HG03469 (cell line): ENCODE measurements at regions not wholly inside any gene's neighbourhood (a gene's known extent, or its start where the extent isn't known, plus 50 kb on each side); places are given as distances from the start of the nearest gene placed in this dataset.
"Not testable (repeated sequence)": the region's sequence is repeated elsewhere in the genome, so short reads cannot be mapped to it uniquely, and the experiment has no call there.

Source experiments
- ATAC-seq: cut with Tn5 transposase; IDR thresholded peaks from one replicate; pipeline ENCODE4 v1.9.1; 2021; ENCODE audit warnings: mild to moderate bottlenecking, moderate library complexity, moderate number of reproducible peaks; ENCODE audit not compliant: unreplicated experiment

DNA sequence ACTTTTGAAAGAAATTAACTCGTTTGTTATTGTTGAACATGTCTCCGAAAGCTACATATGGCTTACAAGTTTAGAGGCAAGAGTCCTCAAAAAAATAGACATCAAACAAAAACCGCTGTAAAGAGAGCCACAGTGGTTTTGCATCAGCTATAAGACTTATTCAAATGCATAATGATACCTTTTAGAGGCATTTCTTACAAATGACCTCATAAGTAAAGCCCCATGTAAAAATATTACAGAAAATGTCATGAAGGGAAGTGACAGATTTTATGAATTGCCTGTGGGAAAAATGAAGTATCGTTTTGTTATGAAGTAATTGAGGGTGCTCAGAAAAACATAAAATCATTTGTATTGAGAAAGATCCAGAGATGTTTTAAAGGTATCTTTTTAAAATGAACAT, 598.0 kb downstream of the NXPH1 start:
- ATAC-seq, result no peak

GRCh38 chr7:9036080-9036479, 602.7 kb downstream of the NXPH1 start:
- no peak for ATAC-seq

- ATAC-seq, result no peak
Measured at GRCh38 chr7:9071160-9071762, 637.9 kb downstream of the NXPH1 start.

- not testable (repeated sequence) for ATAC-seq
Measured at GRCh38 chr7:9075774-9076173, 642.4 kb downstream of the NXPH1 start.

DNA sequence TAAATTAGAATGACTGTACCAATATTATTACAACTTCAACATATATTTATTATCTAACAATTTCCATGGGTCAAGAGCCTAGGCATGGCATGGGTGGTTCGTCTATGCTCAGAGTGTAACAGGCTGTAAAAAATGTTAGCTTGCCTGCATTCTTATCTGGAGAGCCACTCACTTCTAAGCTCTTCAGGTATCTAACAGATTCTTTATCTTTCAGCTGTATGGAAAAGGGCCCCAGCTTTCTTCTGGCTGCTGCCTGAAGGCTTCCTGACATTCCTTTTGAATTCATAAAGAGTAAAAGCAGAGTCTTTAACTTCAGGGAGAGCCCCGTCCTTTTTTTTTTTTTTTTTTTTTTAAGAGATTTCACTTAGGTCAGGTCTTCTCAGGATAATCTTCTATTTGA, 648.8 kb downstream of the NXPH1 start:
- no peak for ATAC-seq

DNA sequence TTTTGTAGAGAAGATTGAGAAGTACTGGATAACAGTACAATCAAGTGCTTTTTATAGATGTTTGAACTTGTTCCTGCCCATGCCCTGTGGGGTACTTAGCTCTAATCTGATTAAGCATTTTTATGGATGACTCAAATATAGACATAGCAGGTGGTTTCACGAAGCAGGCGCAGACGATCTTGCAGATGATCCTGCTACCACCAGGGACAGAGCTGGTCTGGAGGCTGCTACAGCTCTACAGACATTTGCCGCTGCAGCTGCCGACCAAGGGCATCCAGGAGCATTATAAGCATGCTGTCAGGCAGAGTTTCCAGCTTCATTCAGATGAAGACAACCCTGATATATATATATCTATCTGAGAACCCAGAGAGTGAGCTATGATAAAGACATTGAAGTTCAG, 650.4 kb downstream of the NXPH1 start:
- no peak for ATAC-seq

- ATAC-seq, result no peak
Measured at GRCh38 chr7:9091282-9091681, 657.9 kb downstream of the NXPH1 start.

- no peak for ATAC-seq
Measured at GRCh38 chr7:9097565-9098060, 664.2 kb downstream of the NXPH1 start.

DNA sequence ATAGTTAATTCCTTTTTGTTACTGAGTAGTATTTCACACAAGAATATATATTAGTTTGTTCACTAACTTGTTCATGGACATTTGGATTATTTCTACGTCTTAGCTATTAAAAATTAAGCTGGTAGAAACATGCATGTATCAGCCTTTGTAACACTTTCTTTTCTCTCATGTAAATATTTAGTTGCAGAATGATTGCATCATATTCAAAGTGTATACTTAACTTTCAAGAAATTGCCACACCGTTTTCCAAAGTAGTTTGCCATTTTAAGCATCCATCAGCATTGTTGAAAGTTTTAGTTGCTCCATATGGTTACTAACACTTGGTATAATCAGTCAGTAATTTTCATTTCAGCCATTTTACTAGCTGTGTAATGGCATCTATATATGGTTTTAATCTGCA, 666.9 kb downstream of the NXPH1 start:
- no peak for ATAC-seq

DNA sequence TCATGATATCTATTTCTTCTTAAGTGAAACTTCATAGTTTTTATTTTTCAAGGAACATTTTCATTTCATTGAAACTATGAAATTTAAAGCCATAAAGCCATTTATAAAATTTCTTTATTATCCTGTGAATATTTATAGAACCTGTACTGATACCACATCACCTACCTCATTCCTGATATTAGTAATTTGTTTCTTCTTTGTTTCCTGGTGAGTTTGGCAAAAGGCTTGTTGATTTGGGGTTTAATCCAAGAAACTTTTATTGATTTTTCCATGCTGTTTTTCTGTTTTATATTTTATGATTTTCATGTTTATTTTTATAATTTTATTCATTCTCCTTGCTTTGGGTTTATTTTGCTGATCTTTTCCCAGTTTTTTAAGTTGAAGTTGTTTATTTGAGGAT, 669.4 kb downstream of the NXPH1 start:
- no peak for ATAC-seq

- no peak for ATAC-seq
Measured at GRCh38 chr7:9106747-9107146, 673.3 kb downstream of the NXPH1 start.

DNA sequence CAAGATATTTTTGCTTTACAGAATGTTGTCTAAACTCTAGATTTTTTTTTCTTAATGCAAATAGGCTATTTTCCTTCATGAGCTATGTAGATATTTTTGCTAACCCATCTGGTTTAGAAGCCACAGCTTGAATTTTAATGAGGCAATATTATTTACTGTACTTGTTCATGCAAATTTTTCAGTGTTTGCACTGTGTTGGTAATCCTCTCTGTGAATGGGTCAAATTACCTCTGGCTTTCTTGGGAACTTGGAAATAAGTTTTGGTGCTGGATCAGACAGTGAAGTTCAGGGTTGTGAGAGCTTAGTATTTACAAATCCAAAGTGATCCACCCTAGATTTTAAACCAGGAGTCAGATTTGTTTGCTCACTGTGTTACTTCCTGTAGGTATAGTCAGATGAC, 686.9 kb downstream of the NXPH1 start:
- no peak for ATAC-seq

- ATAC-seq, result no peak
Measured at GRCh38 chr7:9124320-9124719, 690.9 kb downstream of the NXPH1 start.

DNA sequence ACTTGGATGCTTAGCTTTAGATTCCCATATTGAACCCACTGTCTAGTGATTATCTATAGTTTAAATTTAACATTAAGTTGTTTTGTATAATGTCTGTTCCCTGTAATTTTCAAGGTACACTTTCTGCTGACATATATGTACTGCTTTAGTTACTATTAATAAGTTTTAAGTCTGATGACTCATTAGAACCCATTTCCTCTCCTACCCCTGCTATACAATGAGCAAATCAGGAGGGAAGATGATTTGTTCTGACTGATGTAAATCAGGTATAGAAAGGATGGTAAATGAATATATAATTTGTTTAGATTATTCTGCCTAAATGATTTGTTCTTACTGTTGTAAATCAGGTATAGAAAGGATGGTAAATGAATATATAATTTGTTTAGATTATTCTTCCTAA, 691.8 kb downstream of the NXPH1 start:
- no peak for ATAC-seq

GRCh38 chr7:9127901-9128300, 694.5 kb downstream of the NXPH1 start:
- no peak for ATAC-seq

GRCh38 chr7:9148687-9149086, 715.3 kb downstream of the NXPH1 start:
- ATAC-seq, result no peak

GRCh38 chr7:9149499-9150082, 716.2 kb downstream of the NXPH1 start:
- ATAC-seq, result no peak

DNA sequence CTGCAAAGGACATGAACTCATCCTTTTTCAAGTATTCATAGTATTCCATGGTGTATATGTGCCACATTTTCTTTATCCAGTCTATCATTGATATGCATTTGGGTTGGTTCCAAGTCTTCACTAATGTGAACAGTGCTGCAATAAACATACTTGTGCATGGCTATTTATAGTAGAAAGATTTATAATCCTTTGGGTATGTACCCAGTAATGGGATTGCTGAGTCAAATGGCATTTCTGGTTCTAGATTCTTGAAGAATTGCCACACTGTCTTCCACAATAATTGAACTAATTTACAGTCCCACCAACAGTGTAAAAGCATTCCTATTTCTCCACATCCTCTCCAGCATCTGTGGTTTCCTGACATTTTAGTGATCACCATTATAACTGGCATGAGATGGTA, 730.3 kb downstream of the NXPH1 start:
- not testable (repeated sequence) for ATAC-seq

DNA sequence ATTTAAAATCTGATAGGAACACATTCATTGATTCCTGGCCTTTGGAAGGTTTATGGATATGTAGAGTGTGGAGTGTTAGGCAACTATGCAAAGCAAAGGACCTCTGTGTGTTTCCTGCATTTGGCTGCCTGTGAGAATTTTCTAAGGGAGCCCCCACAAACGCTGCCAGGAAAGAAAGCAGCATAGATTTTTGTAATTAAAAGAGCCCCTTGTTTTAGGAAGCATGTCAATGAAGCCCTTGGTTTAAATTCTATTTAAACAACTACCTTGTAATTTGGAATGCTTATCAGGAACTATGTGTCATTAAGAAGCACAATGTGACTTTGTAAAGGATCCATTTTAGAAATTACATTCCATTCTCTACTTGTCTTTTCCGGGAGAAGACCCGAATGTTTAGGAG, 742.5 kb downstream of the NXPH1 start:
- no peak for ATAC-seq

DNA sequence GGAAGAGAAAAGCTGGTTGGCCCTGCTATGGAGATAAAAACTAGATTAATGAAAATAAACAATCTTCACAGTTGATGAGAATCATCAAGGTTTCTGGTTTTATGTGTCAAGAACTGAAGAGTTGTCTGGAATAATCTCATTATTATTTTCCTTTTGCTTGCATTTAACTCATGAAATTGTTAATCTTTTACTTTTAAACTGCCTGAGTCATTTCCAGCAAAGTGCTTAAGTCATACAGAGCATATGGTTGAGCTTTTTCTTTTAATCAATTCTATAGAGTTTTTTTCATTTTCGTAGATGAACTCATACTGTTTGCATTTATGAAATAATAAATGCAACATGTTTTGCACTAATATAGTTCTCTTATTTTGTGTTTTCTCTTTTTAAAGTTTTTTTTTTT, 747.9 kb downstream of the NXPH1 start:
- ATAC-seq, result no peak

GRCh38 chr7:9186730-9187129, 753.3 kb downstream of the NXPH1 start:
- no peak for ATAC-seq

DNA sequence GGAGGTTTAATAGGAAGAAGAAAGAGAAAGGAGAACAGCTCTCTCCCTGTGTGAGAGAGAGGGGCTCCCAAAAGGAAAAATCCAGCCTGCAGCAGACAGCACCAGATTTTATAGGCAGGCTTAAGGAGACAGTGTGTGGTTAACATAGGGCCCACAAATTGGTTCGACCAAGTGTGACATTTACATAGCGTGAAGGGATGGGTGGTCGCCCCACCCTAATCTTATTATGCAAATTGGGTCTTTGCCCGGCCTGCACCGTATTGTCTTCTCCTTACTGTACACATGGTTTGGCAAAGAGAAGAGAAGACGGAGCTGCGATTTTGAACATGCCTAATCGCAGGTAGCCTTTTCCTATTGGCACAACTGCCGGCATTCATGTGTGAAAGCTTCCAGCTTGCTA, 756.3 kb downstream of the NXPH1 start:
- ATAC-seq, result no peak

DNA sequence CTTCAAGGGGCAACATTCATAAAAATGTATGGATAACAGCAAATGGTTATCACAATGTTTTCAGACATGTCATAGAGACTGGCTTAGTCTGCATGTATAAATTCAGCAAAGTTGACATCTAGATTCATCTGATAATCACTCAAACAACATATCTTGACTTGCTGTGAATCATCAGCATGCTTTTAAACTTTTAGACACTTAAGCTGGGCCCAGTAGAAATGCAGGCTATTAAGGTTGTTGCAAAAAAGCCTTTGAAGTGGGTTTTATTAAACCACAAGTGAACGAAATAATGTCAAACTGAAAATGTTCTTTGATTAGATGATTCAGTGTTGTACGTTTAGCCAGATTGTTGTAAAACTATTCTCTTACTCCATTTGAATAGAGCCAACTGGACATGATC, 759.6 kb downstream of the NXPH1 start:
- no peak for ATAC-seq
